HG02623 (cell line): ENCODE measurements at regions not wholly inside any gene's neighbourhood (a gene's known extent, or its start where the extent isn't known, plus 50 kb on each side); places are given as distances from the start of the nearest gene placed in this dataset.
A peak's percentile ranks its signal among the peaks of the same experiment; 100 is the strongest.
"Not testable (repeated sequence)": the region's sequence is repeated elsewhere in the genome, so short reads cannot be mapped to it uniquely, and the experiment has no call there.

Experiments used
- ATAC-seq: cut with Tn5 transposase; IDR thresholded peaks from one replicate; pipeline ENCODE4 v1.9.1; 2021; ENCODE audit warnings: moderate library complexity; ENCODE audit not compliant: unreplicated experiment

DNA sequence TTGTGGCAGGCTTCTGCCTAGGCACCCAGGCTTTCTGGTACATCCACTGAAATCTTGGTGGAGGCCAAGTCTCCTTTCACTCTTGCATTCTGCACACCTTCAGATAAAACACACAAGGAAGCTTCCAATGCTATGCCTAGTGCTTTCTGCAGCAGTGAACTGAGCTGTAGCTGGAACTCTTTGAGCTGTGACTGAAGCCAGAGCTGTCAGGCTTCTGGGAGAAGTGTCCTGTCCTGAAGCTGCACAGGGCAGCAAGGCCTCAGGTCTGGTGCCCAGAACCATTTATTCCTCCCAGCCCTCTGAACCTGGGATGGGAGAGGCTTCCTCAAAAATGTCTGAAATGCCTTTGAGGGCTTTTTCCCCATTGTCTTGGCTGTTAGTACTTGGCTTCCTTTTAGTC, 941.7 kb downstream of the LRFN5 start:
- no peak for ATAC-seq

DNA sequence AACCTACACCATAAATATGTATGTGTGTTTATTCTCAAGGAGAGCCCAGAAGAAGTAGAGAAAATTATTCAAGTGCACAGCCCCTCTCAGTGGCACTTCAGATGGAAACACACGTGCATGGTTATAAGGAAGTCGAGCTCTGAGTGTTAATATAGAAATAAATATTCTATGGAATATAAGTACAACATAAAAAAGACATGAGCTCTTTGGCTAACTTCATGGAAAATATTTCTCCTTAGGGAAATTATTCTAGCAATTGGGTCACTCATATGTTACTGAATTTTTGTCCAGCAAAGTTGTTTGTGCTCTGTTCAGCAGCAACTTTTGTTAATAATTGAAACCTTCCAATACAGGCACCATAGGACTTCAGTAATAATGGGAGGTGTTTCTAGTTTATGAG, 939.0 kb downstream of the LRFN5 start:
- ATAC-seq: no peak

DNA sequence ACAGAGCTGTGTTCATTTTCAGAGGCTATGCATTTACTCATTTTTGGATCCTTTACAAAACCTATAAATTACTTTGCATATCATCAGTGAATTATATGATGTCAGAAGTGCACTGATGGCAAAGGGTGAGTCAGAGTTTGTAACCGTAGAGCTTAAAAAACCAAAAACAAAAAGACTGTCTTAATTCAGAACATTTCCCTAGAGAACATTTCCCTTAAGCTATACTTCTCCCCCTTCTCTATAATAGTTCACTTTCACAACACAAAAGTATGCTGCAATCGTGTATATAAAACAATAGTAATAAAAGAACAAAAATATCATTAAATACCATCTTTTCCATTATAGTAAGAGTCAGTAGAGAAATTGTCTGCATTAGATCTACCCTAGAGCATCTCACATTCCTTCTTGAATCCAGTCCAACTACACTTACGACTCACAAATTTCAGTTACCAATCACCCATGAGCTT, 934.9 kb downstream of the LRFN5 start:
- no peak for ATAC-seq

- ATAC-seq: no peak
These were observed 928.7 kb downstream of the LRFN5 start for GRCh38 chr14:42535397-42535796.

DNA sequence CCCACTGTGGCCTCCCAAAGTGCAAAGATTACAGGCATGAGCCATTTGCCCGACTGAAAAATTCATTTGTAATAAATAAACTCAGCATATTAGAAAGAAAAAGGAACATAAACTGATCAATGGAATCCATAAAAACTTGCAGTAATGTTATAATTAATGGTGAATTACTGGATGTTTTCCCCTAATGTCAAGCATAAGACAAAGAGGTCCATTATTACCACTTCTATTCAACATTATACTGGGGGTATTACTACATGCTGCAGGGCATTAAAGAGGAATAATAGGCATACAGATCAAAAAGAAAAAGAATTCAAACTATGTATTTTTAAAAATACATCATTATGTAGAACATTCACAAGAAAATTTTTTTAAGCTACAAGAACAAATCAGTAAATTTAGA, 926.8 kb downstream of the LRFN5 start:
- ATAC-seq: no peak

DNA sequence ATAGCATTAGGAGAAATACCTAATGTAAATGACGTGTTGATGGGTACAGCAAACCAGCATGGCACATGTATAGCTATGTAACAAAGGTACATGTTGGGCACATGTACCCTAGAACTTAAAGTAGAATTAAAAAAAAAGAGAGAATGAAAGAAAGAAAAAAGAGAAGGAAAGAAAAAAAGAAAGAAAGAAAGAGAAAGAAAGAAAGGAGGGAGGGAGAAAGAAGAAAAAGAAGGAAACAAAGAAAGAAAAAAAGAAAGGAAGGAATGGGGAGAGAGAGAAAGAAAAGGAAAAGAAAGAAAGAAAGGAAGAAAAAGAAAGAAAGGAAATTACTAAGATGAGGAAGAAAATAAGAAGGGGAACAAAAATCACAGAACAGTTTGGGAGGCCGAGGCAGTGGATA, 925.5 kb downstream of the LRFN5 start:
- no peak for ATAC-seq

- ATAC-seq: no peak
These were observed 920.5 kb downstream of the LRFN5 start for GRCh38 chr14:42527141-42527540.

GRCh38 chr14:42523666-42524065, 917.0 kb downstream of the LRFN5 start:
- ATAC-seq: peak; percentile 96

- no peak for ATAC-seq
These were observed 911.3 kb downstream of the LRFN5 start for GRCh38 chr14:42517806-42518500.

DNA sequence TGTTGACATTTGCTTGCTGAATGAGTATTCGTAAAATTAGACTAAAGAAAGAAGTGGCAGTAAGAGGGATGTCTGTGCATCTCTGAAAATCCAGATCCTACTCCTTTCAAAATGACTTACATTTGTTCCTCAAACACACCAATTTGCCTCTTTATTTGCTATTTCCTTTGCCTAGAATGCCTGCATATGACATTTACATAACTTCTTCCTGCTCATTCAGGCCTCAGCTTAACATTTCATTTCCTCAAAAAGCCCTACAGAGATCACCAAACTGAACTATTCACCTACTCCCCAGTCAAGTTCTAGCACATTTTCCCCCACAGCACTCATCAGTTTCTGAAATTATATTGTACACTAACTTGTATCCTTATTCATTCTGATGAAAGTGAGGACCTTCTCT, 907.2 kb downstream of the LRFN5 start:
- no peak for ATAC-seq

DNA sequence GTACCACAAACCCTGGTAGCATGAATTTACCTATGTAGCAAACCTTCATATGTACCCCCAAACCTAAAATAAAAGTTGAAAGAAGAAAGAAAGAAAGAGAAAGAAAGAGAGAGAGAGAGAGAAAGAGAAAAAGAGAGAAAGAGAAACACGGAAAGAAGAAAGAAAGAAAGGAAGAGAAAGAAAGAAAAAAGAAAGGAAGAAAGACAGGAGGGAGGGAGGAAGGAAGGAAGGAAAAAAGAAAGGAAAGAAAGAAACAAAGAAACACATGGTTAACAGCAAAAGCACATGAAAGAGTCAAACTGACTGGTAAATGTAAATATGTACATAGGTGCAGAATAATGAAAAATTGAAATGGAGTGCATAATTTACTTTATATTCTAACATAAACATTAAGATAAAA, 903.4 kb downstream of the LRFN5 start:
- ATAC-seq: no peak

- no peak for ATAC-seq
These were observed 901.7 kb downstream of the LRFN5 start for GRCh38 chr14:42508209-42508946.

GRCh38 chr14:42504433-42504832, 897.8 kb downstream of the LRFN5 start:
- no peak for ATAC-seq

- no peak for ATAC-seq
These were observed 892.5 kb downstream of the LRFN5 start for GRCh38 chr14:42499137-42499536.

- ATAC-seq: no peak
These were observed 883.9 kb downstream of the LRFN5 start for GRCh38 chr14:42490536-42490935.

DNA sequence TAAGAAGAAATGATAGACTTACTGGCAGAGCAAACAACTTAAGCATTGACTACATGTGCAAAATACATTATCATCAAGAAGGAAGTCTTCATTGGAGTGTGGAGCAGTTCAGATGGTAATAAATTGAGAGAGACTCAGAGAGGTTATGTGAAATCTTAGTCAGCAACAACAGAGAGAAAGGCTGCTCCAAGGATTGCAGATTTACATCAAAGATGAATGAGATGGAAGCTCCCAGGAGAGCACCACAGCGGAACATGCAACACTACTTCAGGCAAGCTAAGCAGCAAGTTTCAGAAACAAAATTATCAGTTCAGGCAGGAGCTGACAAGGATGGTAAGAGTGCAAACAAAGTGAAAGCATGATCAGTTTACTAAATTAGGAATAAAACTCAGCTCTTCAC, 882.3 kb downstream of the LRFN5 start:
- no peak for ATAC-seq

DNA sequence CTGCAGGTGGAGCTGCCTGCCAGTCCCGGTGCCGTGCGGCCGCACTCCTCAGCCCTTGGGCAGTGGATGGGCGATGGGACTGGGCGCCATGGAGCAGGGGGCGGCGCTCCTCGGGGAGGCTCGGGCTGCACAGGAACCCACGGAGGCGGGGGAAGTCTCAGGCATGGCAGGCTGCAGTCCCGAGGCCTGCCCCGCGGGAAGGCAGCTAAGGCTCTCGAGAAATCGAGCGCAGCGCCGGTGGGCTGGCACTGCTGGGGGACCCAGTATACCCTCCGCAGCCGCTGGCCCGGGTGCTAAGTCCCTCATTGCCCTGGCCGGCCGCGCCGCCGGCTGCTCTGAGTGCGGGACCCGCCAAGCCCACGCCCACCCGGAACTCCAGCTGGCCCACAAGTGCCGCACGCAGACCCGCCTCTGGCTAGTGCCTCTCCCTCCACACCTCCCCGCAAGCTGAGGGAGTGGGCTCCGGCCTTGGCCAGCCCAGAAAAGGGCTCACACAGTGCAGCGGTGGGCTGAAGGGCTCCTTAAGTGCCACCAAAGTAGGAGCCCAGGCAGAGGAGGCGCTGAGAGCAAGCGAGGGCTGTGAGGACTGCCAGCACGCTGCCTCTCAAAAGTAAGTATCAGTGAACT, 875.8 kb downstream of the LRFN5 start:
- ATAC-seq: not testable (repeated sequence)

GRCh38 chr14:42481714-42482113, 875.0 kb downstream of the LRFN5 start:
- not testable (repeated sequence) for ATAC-seq

GRCh38 chr14:42480255-42480654, 873.6 kb downstream of the LRFN5 start:
- ATAC-seq: no peak

GRCh38 chr14:42475289-42475688, 868.6 kb downstream of the LRFN5 start:
- ATAC-seq: no peak

GRCh38 chr14:42470427-42470719, 863.7 kb downstream of the LRFN5 start:
- no peak for ATAC-seq
